HG02938 (cell line): ENCODE measurements at regions not wholly inside any gene's neighbourhood (a gene's known extent, or its start where the extent isn't known, plus 50 kb on each side); places are given as distances from the start of the nearest gene placed in this dataset.

Experiments used
- ATAC-seq: cut with Tn5 transposase; IDR thresholded peaks from one replicate; pipeline ENCODE4 v1.9.1; 2021; ENCODE audit warnings: mild to moderate bottlenecking, moderate library complexity; ENCODE audit not compliant: unreplicated experiment

DNA sequence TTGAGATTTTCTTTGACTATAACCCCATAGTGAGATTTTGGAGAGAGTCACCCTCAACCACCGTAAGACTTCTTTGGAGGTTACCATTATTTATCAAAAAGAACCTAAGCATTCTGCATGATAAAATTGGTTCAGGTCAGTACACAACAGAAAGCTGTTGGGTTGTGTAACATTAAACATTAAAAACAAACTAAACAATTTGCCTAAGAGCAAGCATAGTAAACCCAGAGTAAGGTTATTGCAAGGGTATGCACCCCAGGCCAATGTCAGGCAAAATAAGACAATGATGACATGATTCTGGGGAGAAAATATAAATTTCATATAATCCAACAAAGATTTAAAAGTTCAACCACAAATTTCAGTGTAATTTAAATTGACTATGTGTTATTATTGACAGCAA is 472.4 kb downstream of the SH2D1A start:
- no peak for ATAC-seq

DNA sequence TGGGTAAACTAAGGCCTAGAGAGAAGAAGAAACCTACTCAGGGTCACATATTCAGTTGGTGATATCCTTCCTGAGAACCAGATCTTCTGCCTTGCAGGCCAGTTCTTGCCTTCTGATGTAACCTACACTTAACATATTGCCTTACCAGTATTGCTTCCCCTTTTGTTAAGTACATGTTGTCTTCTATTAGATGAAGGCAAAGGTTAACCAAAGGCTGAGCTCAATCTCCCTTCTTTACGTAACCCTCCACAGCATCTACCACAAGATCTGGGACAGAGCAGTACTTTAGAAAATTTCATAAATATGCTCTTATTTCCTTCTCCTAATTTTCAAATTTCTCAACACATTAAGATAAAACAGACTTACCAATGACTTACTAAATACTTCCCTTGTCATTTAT is 474.4 kb downstream of the SH2D1A start:
- no peak for ATAC-seq

DNA sequence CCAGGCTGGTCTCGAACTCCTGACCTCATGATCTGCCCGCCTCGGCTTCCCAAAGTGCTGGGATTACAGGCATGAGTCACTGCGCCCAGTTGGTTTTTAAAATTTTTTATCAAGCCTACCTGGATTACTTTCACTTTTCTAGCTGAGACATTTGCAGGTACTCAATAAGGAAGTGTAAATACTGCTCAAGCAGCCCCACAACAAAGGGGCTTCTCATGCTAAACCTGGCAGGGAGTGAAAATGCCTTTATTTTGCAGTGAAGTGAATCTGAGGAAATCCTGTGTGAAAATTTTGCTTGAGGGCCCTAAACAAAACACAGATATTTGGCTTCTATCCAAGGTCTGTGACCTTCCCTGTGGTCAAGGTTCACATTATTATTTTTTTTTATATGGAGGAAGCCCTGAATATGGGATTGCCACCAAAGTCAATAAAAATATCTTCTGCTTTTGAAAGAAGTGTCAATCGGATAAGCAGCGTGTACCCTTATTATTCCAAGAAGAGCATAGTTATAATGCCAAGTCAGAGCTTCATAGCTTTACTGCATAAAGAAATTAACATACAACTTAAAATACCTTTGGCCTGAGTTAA is 481.0 kb downstream of the SH2D1A start:
- ATAC-seq = no peak

DNA sequence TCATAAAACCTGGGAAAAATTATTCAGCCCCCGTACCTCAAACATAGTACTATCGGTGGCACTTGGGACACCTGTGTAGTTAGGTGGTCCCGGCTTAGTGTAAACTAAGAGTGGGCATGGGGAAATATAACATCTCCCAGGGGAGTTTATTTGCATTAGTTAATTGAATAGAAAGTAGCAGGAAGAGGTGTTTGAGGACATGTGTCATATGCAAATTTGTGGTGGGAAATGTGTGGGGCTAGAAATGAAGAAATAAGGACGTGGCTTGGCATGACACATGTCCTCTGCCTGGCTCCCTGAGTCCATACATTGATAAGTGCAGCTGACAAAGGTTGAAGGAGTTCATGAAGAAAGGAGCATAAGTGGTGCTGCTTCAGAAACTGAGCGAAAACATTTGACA is 483.6 kb downstream of the SH2D1A start:
- ATAC-seq = no peak

DNA sequence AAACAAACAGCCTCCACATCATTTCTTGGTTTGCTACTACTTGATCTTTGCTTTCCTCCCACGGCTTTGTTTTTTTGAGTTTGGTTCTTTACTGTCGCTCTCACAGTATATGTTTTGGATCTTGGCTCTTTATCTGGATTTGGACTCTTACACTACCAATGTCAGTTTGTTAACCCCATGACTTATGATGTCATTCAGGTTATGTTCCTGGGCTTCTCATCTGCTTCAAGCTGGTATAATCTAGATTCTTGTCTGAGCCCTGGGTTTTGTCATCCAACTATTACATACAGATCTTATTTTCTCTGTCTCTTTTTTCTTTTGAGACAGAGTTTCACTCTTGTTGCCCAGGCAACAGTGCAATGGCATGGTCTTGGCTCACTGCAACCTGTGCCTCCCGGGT is 482.9 kb upstream of the TEX13C start:
- ATAC-seq = no peak

DNA sequence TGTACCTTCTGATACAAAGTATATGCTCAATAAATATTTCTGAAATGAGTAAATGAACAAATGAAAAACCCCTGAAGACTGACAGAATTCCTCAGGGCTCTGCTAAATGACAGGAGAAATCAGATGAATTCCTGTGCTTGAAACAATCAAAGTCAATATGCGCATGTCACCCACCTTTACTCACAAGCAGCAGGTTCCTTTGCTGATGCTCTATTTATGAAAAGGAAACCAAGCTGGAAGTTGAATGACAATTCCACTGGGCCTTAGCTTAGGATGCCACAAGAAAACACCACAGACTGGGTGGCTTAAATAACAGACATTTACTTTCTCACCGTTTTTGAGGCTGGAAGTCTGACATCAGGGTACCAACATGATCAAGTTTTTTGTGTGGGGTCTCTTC is 477.5 kb upstream of the TEX13C start:
- no peak for ATAC-seq

DNA sequence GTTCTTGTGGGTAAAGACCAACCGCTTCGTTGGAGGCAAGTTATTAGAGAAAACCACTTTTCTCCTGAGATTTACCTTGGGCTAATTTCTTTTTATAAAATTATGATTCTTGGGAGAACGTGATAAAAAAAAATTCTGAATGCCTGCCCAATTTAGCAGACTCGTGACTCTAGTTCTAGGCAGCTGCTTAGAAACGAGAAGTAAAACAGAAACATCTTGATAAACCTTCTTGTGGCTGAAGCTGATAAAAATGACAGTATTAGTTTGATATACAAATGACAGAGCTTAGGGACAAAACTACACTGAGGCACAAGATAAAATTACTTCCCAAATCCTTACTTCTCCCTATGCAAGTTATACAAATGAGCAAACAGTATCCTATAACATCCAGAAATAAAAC is 458.9 kb upstream of the TEX13C start:
- ATAC-seq = no peak

DNA sequence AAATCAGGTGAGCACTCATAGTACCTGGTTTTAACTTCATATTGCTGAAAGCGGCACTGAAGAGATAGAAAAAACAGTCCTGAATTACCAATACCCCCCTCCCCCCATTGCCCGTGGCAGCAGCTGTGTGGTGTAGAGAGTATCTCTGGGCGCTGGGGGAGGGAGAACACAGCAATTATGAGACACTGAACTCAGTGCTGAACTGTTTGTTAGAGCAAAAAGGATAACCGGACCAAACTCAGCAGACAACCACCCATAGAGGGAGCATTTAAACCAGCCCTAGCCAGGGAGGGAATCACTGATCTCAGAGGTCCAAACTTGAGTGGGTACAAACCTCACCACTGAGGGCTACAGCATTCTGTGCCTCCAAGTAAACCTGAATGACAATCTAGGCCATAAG is 457.4 kb upstream of the TEX13C start:
- no peak for ATAC-seq

DNA sequence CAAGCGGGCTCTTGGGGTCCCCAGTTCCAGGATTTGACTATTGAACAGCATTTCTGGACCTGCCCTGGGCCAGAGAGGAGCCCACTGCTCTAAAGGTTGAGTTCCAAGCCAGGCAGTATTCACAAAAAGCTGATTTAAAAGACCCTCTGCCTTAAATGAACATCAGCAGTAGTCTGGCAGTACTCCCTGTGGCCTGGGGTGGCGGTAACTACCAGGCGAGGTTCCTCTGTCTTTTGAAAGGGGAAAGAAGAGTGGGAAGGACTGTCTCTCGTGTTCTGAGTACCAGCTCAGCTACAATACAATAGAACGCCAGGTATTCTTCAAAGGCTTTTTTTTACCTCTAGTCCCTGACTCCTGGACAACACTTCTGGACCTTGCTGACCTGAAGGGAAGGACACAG is 456.4 kb upstream of the TEX13C start:
- ATAC-seq = no peak

DNA sequence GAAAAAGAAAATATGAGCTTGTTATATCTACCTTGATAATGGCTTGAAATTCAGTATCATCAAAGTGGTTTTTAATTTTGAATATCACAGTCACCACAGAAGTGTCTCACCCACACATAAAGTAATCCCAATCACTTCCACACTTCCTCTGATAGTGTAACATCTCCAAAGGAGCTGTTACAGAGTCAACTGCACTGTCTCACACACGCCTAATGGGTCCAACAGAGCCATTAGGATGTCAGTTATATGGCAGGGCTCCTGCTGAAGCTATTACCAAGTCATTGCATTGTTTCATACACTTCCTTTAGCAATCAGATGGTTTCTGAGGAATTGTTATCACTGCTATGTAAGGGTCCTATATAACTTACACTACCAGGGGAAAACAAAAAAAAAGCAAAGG is 432.1 kb upstream of the TEX13C start:
- no peak for ATAC-seq

DNA sequence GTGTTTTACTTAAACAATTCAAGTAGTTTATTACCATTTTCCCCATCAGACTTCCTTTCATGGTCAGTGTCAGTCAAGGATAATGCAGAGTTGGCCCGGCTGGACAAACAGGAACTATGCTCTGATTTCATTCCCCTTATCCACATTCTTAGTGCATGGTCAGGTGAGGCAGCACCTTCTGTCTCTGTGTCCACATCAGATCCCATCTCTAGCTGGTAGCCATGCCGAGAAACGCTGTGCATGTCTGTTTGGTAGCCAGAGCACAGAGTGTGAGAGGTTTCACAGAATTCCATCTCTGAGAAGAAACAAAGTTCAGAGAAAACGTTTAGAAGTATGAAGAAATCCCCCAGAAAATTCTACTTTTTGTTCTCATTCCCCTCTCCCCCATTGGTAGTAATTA is 423.7 kb upstream of the TEX13C start:
- no peak for ATAC-seq

DNA sequence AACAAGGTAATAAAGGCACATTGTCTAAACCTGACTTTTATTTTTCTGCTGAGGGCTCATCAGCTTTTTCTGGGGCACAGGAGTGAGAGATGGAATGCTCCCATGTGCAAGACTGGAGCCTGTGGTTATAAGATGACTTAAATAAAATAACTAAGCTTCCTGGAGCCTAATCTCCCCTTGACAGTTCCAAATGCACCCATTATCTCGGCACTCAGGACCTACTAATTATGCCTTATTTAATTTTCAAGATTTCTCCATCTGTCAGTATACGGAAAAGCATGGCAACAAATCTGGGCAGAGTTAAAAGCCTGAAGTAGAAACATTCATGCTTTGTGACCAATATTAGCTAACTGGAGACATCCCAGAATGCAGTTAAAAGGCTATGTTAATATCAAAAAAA is 416.7 kb upstream of the TEX13C start:
- ATAC-seq = no peak

DNA sequence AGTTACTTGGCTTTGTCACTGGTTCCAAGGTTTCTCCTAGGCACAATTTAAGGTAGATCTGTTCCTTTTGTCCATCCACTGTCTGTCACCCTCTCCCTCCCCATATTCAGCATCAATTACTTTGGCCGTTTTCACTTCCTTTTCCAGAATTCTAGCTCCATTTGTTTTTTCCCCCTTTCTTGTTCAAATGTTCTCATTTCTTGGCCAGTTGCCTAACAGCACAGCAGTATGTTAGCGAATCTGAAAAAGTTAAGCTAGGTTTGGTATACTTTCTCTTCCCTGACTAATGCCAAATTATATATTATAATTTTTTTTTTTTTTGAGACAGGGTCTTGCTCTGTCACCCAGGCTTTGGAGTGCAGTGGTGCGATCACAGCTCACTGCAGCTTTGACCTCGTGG is 409.1 kb upstream of the TEX13C start:
- no peak for ATAC-seq

DNA sequence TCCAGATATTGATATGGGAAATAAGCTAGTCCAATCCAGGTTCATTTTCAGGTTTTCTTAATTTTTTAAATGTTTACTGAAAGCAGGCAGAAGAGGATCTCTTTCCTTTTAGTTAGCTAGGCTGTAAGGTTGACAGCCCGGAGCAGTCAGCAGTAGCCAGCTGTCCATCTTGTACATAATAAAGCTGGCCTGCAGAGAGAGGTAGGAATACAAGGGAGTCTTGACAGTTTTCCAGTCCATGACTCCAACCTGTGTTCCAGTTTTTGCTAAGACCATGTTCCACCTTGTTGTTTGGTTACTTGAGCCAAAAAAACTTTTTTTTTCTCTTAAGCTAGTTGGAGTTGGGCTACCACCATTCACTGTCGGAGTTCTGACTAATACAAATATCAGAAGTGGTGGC is 402.7 kb upstream of the TEX13C start:
- ATAC-seq = no peak

DNA sequence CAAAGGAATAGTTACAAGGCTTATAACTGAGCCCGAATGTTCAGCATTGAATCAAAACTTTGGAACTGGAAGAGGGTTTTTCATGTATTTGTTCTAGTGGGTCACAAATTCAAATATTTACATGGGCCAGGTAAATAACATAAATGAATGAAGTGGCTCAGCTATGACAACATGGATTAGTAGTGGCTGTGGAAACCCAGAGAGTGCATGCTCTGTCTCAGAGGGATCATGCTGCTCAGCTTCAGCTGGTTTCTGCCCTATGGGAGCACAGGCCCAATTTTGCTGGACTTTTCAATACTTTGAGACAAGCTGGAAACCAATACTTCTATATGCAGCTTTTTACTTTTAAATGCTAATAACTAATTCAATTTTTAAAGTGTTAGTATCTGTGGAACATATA is 394.0 kb upstream of the TEX13C start:
- no peak for ATAC-seq

DNA sequence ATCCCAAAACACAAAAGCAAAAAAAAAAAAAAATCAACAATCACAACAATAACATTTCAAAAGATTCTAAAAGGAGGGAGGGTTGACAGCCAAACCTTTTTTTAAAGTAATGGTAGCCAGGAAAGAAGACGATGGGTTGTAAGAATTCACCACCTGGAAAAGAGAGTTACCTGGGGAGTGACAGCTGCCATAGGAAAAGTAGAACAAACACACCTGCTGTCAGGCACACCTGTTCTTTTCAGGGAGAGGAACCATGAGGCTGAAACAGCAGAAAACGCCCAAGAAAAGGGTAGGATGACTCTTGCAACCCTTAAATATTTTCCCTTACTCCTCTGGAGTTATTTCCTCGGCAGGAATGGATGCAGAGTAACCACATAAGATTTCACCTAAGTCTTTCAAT is 388.4 kb upstream of the TEX13C start:
- ATAC-seq = no peak

DNA sequence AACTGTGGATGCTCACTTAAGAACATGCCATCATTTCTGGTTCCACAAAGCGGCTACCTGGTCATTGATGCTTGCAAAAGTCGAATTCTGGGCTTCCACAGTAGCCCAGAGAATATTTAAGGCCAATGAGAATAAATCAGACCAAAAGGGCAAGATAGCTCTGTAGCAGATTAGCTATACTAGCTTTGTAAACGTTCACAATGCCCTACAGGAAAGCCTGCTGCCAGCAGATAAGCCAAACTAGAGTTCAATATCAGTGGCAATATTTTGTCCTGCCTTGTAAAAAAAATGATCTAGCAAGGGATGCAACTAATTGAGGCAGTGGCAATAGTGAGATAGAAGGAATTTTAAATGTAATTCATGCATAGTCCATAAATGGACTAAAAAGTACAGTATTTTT is 387.7 kb upstream of the TEX13C start:
- ATAC-seq = no peak

DNA sequence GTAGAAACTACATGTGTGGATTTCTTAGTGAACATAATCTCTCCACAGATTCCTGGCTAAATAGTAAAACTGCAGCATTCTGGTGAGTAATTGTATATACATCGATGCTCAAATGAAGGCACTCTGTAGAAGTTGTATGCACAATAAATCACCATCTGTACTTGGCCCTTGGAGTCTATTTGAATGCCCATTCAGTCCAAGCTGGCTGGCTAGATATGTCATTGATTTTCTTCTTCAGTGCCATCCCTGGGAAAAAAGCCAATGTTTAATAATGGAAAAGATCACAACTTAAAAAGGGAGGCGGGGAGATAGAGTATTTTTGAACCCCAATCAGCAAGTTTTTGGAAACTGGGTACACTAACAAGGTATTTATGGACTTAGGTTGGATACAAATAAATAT is 381.0 kb upstream of the TEX13C start:
- no peak for ATAC-seq

DNA sequence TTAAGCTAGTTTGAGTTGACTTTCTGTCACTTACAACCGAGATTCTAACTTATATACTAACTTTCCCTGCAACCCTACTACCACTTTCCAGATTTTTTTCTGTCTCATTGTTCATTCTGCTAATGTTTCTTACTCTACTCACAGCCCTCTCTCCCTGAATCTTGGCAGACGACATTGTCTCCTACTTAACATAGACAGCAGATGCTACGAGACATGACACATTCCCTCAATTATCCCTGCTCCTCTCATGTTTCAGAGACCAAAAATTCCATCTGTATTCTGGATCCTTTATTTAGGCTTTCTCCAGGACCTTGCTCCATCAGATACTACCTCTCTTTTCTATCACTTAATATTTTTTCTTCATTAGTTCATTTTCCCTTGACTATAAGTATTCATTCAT is 379.1 kb upstream of the TEX13C start:
- no peak for ATAC-seq

DNA sequence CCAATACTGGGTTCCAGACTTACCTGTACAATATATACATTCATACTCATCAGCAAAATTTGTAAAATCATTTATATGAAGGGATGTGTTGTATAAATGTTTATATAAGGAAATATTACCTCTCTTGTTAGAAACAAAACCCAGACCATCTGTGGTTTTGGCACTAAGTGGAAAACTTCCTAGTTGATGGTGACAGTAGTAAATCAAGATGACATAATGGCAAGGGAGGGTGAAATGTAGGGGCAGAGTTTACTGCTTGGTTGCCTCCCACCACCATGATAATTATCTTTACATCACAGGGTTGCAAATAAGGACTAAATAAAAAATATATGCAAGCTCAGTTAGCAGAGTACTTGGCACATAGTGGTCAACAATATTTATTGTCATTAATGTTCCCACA is 365.3 kb upstream of the TEX13C start:
- ATAC-seq = no peak

DNA sequence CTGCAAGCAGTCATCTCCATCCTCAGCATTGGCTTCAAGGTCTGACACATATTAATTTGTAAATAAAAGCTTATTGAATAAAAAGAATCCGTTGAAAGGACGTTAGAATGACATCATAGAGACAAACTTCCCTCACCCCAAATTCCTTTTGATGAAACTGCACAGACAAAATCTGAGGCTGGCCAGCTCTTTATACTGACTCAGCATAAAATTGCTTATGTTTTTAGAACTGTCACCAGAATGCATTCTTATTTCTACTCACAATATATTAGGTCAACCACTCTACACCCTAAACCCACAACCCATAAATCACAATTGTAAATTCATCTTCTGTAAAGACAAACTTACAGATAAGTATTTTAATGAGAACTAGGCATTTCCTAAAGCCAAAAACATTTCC is 359.2 kb upstream of the TEX13C start:
- ATAC-seq = no peak

DNA sequence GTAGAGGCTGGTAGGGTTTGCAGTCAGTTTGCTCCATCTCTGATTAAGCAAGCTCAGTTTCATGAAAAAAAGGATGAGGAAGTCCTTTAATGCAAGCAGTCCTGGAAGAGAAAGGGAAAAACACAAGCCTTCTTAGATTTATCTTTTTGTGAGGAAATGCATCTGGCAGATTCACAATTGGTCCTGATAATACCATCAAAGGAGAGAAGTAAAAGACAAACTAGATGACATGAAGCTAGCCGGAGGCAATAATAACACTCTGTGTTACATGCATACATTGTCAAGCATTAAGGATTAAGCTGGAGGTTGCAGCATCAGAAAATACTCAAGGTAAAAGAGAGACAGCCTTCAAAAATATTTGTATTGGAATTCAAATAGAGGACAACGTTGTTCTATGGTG is 356.0 kb upstream of the TEX13C start, which contains the start of gene TENM1:
TENM1 (minus strand) TSS at position 101 of the 400 bp plus-strand sequence.
- ATAC-seq = no peak

DNA sequence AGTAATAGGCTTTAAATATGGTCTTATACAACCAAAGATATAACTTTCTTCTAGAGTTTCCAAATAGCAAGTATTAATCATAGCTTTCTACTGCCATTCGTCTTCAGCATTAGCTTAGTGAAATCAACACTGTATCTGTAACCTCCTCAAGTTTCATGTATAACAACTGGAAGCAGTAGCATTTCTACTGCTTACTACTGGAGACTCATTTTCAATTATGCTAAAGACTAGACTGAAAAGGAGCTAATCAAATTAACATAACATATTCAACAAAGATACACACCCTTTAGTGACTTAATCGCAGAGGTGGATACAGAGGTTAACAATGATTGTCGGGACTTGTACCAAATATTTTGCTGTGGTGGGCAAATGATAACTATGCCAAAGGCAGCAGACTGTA is 344.2 kb upstream of the TEX13C start:
- ATAC-seq = no peak

DNA sequence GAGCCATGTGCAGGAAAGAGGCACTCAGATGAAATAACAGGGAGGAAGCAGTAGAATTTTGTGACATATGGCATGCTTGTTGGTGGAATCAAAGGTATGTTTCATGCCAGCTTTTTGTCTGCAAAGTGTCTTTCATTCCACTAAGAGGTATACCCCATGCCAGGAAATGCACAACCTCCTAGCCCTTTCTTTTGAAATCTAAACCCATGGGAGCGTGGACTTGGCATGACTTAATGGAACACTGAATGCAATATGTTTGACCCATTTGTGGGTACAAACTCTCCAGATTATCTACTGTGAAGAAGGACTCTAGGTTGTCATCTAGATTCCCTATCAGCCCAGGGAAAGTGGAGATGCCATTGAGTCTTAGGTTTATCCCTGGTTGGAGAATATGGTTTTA is 338.3 kb upstream of the TEX13C start:
- ATAC-seq = no peak
